Panc1 (cell line): ENCODE measurements at regions not wholly inside any gene's neighbourhood (a gene's known extent, or its start where the extent isn't known, plus 50 kb on each side); places are given as distances from the start of the nearest gene placed in this dataset.

Source experiments
- ATAC-seq: fragments of 200-7000 bp; cut with Tn5 transposase; 2 replicates; pipeline ENCODE4 v1.9.1; 2020; ENCODE audit warnings: mild to moderate bottlenecking, moderate library complexity
- BruUV-seq: library from RNA; stranded (reverse); fragments of 400-500 nt; replicated peaks from 2 replicates; lab custom pipeline; 2021; lab: Mats Ljungman, UMichigan
- CTCF ChIA-PET: fragments of 300-600 bp; sonication (Branson Sonifier 250); formaldehyde crosslinking; loops from one replicate; lab custom pipeline; 2022; ENCODE audit warnings: antibody characterized with exemption; lab: Charles Lee
- POLR2A ChIA-PET: fragments of 300-600 bp; sonication (Branson Sonifier 250); formaldehyde crosslinking; loops from one replicate; lab custom pipeline; 2022; ENCODE audit warnings: antibody characterized with exemption; lab: Charles Lee
- DNase-seq: peaks from one replicate; pipeline ENCODE4 v3.0.0-alpha.2; 2010; ENCODE audit warnings: low read depth, low spot score
- H3K27ac ChIP-seq: 2 replicates; pipeline ENCODE4 v1.5.1; 2011; ENCODE audit warnings: mild to moderate bottlenecking, low read length, inconsistent platforms
- H3K27me3 ChIP-seq: fragments of 200-500 bp; sonication (Bioruptor generic); 2 replicates; pipeline ENCODE4 v1.6.0; 2014; ENCODE audit warnings: low read length, inconsistent platforms; ENCODE audit not compliant: control insufficient read depth, insufficient read depth
- H3K36me3 ChIP-seq: fragments of 200-500 bp; sonication (Bioruptor generic); 2 replicates; pipeline ENCODE4 v1.5.1; 2014; ENCODE audit warnings: inconsistent platforms, mild to moderate bottlenecking, low read length, moderate library complexity; ENCODE audit not compliant: control insufficient read depth, insufficient read depth
- H3K4me1 ChIP-seq: 2 replicates; pipeline ENCODE4 v1.5.1; 2011; ENCODE audit warnings: inconsistent platforms, mild to moderate bottlenecking, low read length, moderate library complexity; ENCODE audit not compliant: control insufficient read depth, insufficient read depth
- H3K4me3 ChIP-seq, 2 experiments: 2 replicates each; pipeline ENCODE4 v1.5.1; 2011 to 2012; ENCODE audit warnings: low read depth in 2 of 2, low read length in 2 of 2, mild to moderate bottlenecking in 2 of 2, inconsistent platforms in 1 of 2, moderate library complexity in 1 of 2
- H3K9me3 ChIP-seq: fragments of 200-500 bp; sonication (Bioruptor generic); 2 replicates; pipeline ENCODE4 v1.5.1; 2014; ENCODE audit warnings: low read depth, mild to moderate bottlenecking, inconsistent platforms, low read length, moderate library complexity; ENCODE audit not compliant: control insufficient read depth, insufficient read depth
- CTCF ChIP-seq: fragments of 450-650 bp; IDR thresholded peaks from 2 replicates; pipeline ENCODE4 v1.5.1; 2017; ENCODE audit warnings: mild to moderate bottlenecking
- POLR2AphosphoS5 ChIP-seq: IDR thresholded peaks from 2 replicates; pipeline ENCODE4 v1.6.1; 2012; ENCODE audit warnings: mild to moderate bottlenecking, low read depth, low read length, moderate library complexity
- REST ChIP-seq, 2 experiments: IDR thresholded peaks; 2 replicates each; pipeline ENCODE4 v1.6.1; 2011 to 2012; ENCODE audit warnings: low read depth in 2 of 2, control low read depth in 1 of 2, low read length in 1 of 2, mild to moderate bottlenecking in 1 of 2, moderate library complexity in 1 of 2; ENCODE audit not compliant: insufficient read depth in 1 of 2
- SIN3A ChIP-seq: IDR thresholded peaks from 2 replicates; pipeline ENCODE4 v1.6.1; 2012; ENCODE audit warnings: low read depth, mild to moderate bottlenecking, low read length, moderate library complexity, borderline replicate concordance; ENCODE audit not compliant: insufficient read depth
- TCF7L2 ChIP-seq: IDR thresholded peaks from 2 replicates; pipeline ENCODE4 v1.6.1; 2011; ENCODE audit warnings: mild to moderate bottlenecking, low read depth, low read length, inconsistent platforms
- in situ Hi-C: cut with HindIII; loops from 2 replicates; pipeline ENCODE4 v1.10.0; 2016; ENCODE audit warnings: low sequenced_read_pairs, low pct_unique_long_range_greater_than_20kb
- intact Hi-C: fragments of 100-400 bp; cut with micrococcal nuclease; formaldehyde crosslinking; loops from one replicate; pipeline ENCODE4 v1.10.0; 2022; ENCODE audit not compliant: unreplicated experiment

GRCh38 chr6:170226647-170227046, 64.2 kb downstream of the DLL1 start:
- no peak overlapping the region for H3K27ac ChIP-seq
- CTCF ChIA-PET = no interaction called here
- H3K4me3 ChIP-seq = no peak overlapping the region
- POLR2A ChIA-PET = no interaction called here
- DNase-seq (no peak), ATAC-seq (no peak)
- intact Hi-C loops = no loop called here
- BruUV-seq = no TSS peak
- no peaks in the 10 kb centered on the region for H3K36me3 ChIP-seq
- no peak for TF ChIP-seq POLR2AphosphoS5
- no peak for TF ChIP-seq REST (IDR thresholded peaks at IDR 0.05; ENCODE audit: insufficient read depth in 1 of 2, low read depth in 2 of 2, low read length in 1 of 2)
- no peaks in the 10 kb centered on the region; the same call in 1 of the 2 replicates for H3K4me1 ChIP-seq
- no peaks in the 10 kb centered on the region for H3K27me3 ChIP-seq
- no peaks in the 10 kb centered on the region for H3K9me3 ChIP-seq
- in situ Hi-C loops = no loop called here

GRCh38 chr6:170225852-170226417, 64.9 kb downstream of the DLL1 start:
- TF ChIP-seq POLR2AphosphoS5 (no peak), TCF7L2 (no peak), REST (IDR thresholded peaks at IDR 0.05; ENCODE audit: insufficient read depth in 1 of 2, low read depth in 2 of 2, low read length in 1 of 2) (no peak), CTCF (no peak), SIN3A (no peak)
- Histone ChIP-seq H3K27me3 (no peaks in the 10 kb centered on the region), H3K27ac (no peak overlapping the region), H3K9me3 (no peaks in the 10 kb centered on the region), H3K36me3 (no peaks in the 10 kb centered on the region), H3K4me1 (no peaks in the 10 kb centered on the region; the same call in 1 of the 2 replicates), H3K4me3 (no peak overlapping the region)
- DNase-seq (no peak), ATAC-seq (no peak)
- no TSS peak for BruUV-seq
- CTCF ChIA-PET = no interaction called here
- POLR2A ChIA-PET = no interaction called here
- in situ Hi-C loops (no loop called here), intact Hi-C loops (no loop called here)
